A673 (cell line): ENCODE measurements at regions not wholly inside any gene's neighbourhood (a gene's known extent, or its start where the extent isn't known, plus 50 kb on each side); places are given as distances from the start of the nearest gene placed in this dataset.

Source experiments
- CTCF ChIP-seq: fragments of 300-800, 200-600 bp; sonication (generic); conservative IDR thresholded peaks from 2 replicates; pipeline ENCODE4 v1.5.1; 2017; ENCODE audit warnings: low read depth, mild to moderate bottlenecking, antibody characterized with exemption, low read length, moderate library complexity, mixed read lengths
- EZH2 ChIP-seq: fragments of 200-600 bp; sonication (generic); IDR thresholded peaks from 2 replicates; pipeline ENCODE4 v1.6.1; 2017; ENCODE audit warnings: borderline replicate concordance, low read depth, mild to moderate bottlenecking, mixed read lengths, antibody characterized with exemption, low read length; ENCODE audit not compliant: poor library complexity, severe bottlenecking

GRCh38 chr18:27372386-27372785 is 187.3 kb upstream of the CHST9 start:
- no peak for TF ChIP-seq CTCF
- no peak for TF ChIP-seq EZH2
